ENCODE measurements at regions not wholly inside any gene's neighbourhood (a gene's known extent, or its start where the extent isn't known, plus 50 kb on each side); places are given as distances from the start of the nearest gene placed in this dataset.

DNA sequence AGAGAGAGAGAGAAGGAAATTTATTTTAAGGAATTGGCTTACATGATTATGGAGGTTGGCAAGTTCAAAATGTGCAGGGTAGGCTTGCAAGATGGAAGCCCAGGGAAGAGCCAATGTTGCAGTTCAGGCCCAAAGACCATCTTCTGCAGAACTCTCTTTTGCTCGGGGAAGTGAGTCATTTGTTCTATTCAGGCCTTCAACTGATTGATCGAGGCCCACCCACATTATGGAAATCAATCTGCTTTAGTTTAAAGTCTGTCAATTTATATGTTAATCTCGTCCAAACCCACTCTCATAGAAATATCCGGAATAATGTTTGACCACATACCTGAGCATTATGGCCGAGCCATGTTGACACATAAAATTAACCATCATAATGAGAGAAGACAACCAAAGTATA is 113.3 kb upstream of the CXCL12 start:
- Histone ChIP-seq H3K4me3 (no peak overlapping the region), H3K36me3 (no peaks in the 10 kb centered on the region), H3K27ac (no peak overlapping the region), H3K9me3 (no peaks in the 10 kb centered on the region), H3K27me3 (no peaks in the 10 kb centered on the region), H3K4me1 (no peaks in the 10 kb centered on the region)
- no peak for TF ChIP-seq CTCF (IDR thresholded peaks at IDR 0.05)
- TF ChIP-seq POLR2A (IDR thresholded peaks at IDR 0.05) = no peak
- WGBS, 2 donors = 49 to 77% methylated on average over 5 of the region's 5 CpGs
- DNase-seq = no peak
- intact Hi-C loops (cut with DNase I) = no loop called here

GRCh38 chr10:44500451-44500850 is 115.6 kb upstream of the CXCL12 start:
- no peak overlapping the region for H3K4me3 ChIP-seq
- H3K4me1 ChIP-seq = no peaks in the 10 kb centered on the region
- TF ChIP-seq CTCF (IDR thresholded peaks at IDR 0.05) = no peak
- no peak for TF ChIP-seq POLR2A (IDR thresholded peaks at IDR 0.05)
- no peaks in the 10 kb centered on the region for H3K36me3 ChIP-seq
- no peak for DNase-seq
- WGBS, 2 donors = 50 to 54% methylated on average over 1 of the region's 1 CpG
- no peaks in the 10 kb centered on the region for H3K27me3 ChIP-seq
- H3K27ac ChIP-seq = no peak overlapping the region
- H3K9me3 ChIP-seq = no peaks in the 10 kb centered on the region
- intact Hi-C loops (cut with DNase I) = no loop called here

GRCh38 chr10:44506386-44506785 is 121.5 kb upstream of the CXCL12 start:
- Histone ChIP-seq H3K9me3 (no peaks in the 10 kb centered on the region), H3K4me3 (no peak overlapping the region), H3K4me1 (no peaks in the 10 kb centered on the region), H3K27me3 (no peaks in the 10 kb centered on the region), H3K27ac (no peak overlapping the region), H3K36me3 (no peaks in the 10 kb centered on the region)
- no peak for TF ChIP-seq POLR2A (IDR thresholded peaks at IDR 0.05)
- no peak for TF ChIP-seq CTCF (IDR thresholded peaks at IDR 0.05)
- intact Hi-C loops (cut with DNase I) = no loop called here
- no peak for DNase-seq
- 45 to 71% methylated on average over 3 of the region's 3 CpGs for WGBS, 2 donors

DNA sequence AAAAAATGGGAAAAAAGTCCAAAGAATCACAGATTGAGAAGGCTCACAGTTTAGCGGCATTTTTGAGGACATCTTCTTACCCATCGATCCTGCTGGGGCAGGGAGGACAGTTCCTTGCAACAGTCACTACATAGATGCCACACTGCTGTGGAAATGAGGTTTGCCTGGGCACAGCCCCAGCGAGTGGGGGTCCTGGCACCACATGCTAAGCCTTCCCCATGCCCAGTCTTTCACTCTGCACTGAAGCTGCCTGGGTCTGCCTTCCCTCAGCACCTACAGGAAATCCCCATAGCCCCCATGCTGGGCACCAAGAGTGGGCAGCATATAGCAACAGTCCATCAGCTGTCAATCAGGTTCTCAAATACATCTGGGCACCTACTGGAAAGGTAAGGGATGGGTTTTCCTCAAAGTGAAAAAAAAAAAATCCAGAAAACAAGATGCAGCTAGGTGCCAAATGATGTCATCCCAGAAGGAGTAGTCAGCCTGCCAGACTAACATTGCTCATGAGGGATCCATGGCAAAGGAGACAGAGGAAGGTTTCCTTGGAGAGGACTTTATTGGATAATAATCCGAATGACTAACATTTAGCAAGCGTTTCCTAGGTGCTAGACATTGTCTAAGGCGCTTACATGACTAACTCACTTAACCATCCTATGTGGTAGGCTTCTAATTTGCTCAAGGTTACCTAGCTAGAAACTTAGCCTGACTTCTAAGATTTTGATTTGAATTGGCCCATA is 125.7 kb upstream of the CXCL12 start:
- H3K9me3 ChIP-seq = no peaks in the 10 kb centered on the region
- no peak for DNase-seq
- no peaks in the 10 kb centered on the region for H3K36me3 ChIP-seq
- 74 to 75% methylated on average over 5 to 6 of the region's 6 CpGs for WGBS, 2 donors
- no peak for TF ChIP-seq POLR2A (IDR thresholded peaks at IDR 0.05)
- TF ChIP-seq CTCF (IDR thresholded peaks at IDR 0.05) = no peak
- intact Hi-C loops (cut with DNase I) = no loop called here
- no peaks in the 10 kb centered on the region for H3K27me3 ChIP-seq
- no peaks in the 10 kb centered on the region for H3K4me1 ChIP-seq
- no peak overlapping the region for H3K27ac ChIP-seq
- H3K4me3 ChIP-seq = no peak overlapping the region

- Histone ChIP-seq H3K4me1 (no peaks in the 10 kb centered on the region), H3K4me3 (no peak overlapping the region), H3K27ac (no peak overlapping the region), H3K9me3 (no peaks in the 10 kb centered on the region), H3K36me3 (no peaks in the 10 kb centered on the region), H3K27me3 (no peaks in the 10 kb centered on the region)
- TF ChIP-seq POLR2A (IDR thresholded peaks at IDR 0.05) (no peak), CTCF (IDR thresholded peaks at IDR 0.05) (no peak)
- no peak for DNase-seq
- 59 to 61% methylated on average over 2 of the region's 2 CpGs for WGBS, 2 donors
- intact Hi-C loops (cut with DNase I) = no loop called here
These were observed 126.3 kb upstream of the CXCL12 start for GRCh38 chr10:44511166-44511565.

All from esophagus squamous epithelium (tissue), 5 donors.